ENCODE measurements at regions not wholly inside any gene's neighbourhood (a gene's known extent, or its start where the extent isn't known, plus 50 kb on each side); places are given as distances from the start of the nearest gene placed in this dataset.

GRCh38 chr7:35386082-35386815 lies 132.3 kb upstream of the TBX20 start:
- TF ChIP-seq CTCF (conservative IDR thresholded peaks at IDR 0.05), result no peak

GRCh38 chr7:35384761-35385700 lies 131.1 kb upstream of the TBX20 start:
- H3K27ac ChIP-seq, result no peak overlapping the region

More at GRCh38 chr7:35386082-35386815, 132.3 kb upstream of the TBX20 start:
- H3K27ac ChIP-seq, result no peak overlapping the region

GRCh38 chr7:35380739-35381224 lies 126.9 kb upstream of the TBX20 start:
- H3K27ac ChIP-seq, result no peak overlapping the region
- TF ChIP-seq CTCF (conservative IDR thresholded peaks at IDR 0.05), result no peak

More at GRCh38 chr7:35384761-35385700, 131.1 kb upstream of the TBX20 start:
- TF ChIP-seq CTCF (conservative IDR thresholded peaks at IDR 0.05), result no peak

GRCh38 chr7:35379481-35379880 lies 125.6 kb upstream of the TBX20 start:
- TF ChIP-seq CTCF (conservative IDR thresholded peaks at IDR 0.05), result no peak

GRCh38 chr7:35375516-35375915 lies 121.6 kb upstream of the TBX20 start:
- TF ChIP-seq CTCF (conservative IDR thresholded peaks at IDR 0.05), result no peak

More at GRCh38 chr7:35379481-35379880, 125.6 kb upstream of the TBX20 start:
- H3K27ac ChIP-seq, result no peak overlapping the region

GRCh38 chr7:35374858-35375257 lies 121.0 kb upstream of the TBX20 start:
- TF ChIP-seq CTCF (conservative IDR thresholded peaks at IDR 0.05), result no peak
- no peak overlapping the region for H3K27ac ChIP-seq

More at GRCh38 chr7:35375516-35375915, 121.6 kb upstream of the TBX20 start:
- no peak overlapping the region for H3K27ac ChIP-seq

- TF ChIP-seq CTCF (conservative IDR thresholded peaks at IDR 0.05), result no peak
- no peak overlapping the region for H3K27ac ChIP-seq
Observed at GRCh38 chr7:35371221-35371620, 117.3 kb upstream of the TBX20 start.
